Renal pelvis (tissue), 1 donor: ENCODE measurements at regions not wholly inside any gene's neighbourhood (a gene's known extent, or its start where the extent isn't known, plus 50 kb on each side); places are given as distances from the start of the nearest gene placed in this dataset.

Experiments used
- DNase-seq: peaks from one replicate; pipeline ENCODE4 v3.0.0-alpha.2; 2013

DNA sequence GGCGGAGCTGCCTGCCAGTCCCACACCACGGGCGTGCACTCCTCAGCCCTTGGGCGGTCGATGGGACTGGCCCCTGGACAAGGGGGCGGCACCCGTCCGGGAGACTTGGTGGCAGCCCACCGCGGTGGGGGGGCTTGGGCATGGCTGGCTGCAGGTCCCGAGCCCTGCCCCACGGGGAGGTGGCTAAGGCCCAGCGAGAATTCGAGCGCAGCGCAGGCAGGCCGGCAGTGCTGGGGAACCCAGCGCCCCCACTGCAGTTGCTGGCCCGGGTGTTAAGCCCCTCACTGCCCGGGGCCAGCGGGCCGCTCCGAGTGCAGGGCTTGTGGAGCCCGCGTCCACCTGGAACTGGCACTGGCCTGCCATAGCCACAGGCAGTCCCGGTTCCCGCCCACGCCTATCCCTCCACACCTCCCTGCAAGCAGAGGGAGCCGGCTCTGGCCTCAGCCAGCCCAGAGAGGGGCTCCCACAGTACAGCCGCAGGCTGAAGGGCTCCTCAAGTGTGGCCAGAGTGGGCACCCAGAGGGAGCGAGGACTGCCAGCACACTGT, 742.9 kb upstream of the DDX18 start:
- DNase-seq, result no peak

DNA sequence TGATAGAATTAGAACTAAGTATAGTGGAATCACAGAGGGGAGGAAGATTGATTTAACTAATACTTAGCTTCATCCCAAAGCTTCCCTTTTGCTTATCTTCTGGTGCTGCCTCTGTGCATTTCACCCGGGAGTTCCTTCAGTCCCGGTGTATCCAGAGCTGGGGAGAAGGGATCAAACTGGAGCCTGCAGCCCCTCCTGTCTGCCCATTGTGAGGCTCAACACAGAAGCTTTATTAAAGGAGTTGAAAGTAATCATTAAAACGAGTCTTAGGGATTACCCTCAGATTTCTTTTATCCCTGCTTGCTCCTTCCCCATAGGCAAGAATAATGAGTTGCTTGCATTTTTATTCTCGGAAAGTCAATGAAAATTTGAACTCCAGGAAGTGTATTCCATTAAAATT, 739.7 kb upstream of the DDX18 start:
- no peak for DNase-seq

DNA sequence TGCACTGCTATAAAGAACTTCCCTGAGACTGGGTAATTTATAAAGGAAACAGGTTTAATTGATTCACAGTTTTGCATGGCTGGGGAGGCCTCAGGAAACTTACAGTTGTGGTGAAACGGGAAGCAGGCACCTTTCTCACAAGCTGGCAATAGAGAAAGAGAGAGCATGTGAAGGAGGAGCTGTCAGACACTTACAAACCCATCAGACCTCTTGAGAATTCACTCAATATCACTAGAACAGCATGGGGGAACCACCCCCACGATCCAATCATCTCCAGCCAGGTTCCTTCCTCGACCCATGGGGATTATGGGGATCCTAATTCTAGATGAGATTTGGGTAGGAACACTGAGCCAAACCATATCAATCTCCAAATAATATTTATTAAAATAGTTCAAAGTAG, 729.2 kb upstream of the DDX18 start:
- no peak for DNase-seq

DNA sequence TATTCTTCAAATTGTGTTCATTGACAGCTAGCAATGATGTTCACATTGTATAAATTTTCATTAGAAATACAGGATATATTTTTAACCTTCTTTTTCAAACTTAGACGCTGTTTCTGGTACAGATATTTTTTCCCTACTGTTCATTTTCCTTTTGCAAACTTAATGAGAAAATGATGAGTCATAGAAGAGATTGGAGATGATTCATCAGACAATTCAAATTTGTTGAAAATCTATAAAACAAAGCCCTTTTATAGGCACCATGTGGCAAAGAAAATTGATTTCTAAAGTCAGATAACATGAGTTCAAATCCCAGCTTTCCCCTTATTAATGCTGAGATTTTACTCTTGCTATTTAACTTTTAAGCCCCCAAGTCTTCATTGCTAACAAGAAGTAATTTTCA, 728.8 kb upstream of the DDX18 start:
- no peak for DNase-seq

DNA sequence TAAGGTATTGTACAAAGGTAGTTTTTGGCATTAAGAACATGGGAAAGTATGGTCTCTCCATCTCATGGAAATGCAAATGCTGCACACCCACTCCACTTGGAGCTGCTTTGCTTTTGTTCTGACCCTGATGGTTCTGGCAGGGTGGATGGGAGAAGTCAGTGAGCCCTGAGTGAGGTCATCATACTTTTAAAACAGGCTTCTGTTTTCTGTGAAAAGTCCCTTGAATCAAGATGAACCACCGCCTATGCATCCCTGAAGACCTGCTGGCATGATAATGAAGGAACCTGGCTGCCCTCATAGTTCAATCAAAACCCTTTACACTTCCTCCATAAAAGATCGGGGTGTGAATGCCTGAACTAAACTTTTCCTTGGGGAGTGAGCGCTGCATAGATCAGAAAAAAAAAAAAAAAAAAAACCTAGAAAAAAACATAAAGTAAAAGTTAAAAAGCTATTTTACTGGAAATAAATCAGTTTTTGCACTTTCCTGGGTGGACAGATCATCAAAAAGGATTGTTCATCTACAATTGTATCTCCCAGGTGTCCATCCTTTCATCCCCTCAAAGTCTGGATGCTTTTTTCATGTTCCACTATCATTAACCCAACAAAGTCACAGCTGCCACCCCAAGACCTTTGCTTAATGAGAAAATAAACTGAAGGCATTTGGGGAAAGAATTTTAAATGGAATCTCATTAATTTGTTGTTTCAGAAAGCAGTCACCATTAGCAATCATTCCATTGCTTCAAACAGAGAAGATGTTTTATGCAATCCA, 728.1 kb upstream of the DDX18 start:
- DNase-seq, result no peak

DNA sequence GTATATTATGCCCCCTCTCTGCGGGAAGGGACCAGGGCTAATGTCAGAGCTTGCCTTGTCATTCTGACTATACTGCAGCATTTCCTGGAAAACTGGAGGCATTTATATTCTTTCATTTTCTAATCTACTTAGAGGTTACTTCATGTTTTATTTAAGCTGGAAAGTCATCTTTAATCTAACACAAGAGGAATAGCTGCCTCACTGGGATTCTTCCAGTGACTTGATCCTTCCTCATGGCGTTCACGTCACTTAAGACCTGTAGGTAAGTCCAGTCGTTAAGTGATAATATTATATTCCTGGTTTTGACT, 727.6 kb upstream of the DDX18 start:
- no peak for DNase-seq

DNA sequence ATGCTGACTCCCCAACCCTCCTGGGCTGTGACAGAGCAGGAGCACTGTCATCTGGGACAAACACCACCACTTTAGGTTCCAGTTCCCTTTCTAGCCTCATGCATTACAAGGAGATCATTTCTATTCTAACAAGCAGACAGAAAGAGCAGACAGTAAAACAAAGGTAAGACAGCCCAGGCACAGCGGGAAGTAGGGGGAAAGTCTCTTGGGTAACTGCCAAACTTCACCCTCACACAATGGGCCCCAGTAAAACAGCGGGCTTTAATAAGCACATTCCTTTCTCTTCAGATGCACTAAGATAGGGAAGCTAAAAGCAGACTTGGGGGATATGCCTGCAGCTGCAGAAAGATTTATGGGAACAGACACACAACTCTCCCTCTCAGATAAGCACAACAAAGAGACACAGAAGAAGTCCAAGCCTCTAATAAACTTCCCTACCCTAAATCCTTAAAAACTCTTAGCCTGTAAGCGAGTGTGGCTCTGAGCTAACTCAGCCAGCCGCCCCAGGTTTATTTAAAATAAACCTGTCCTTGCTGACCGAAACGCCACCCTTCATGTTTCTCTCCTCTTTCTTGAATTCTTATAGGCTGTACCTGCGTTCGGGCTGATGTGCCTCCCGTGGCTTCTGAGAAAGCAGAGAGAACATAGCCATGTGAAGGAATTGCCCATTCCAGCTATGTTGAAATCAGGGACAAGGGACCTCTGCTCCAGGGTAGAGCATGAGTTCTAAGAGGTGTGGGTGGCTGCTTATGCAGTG, 726.8 kb upstream of the DDX18 start:
- no peak for DNase-seq

DNA sequence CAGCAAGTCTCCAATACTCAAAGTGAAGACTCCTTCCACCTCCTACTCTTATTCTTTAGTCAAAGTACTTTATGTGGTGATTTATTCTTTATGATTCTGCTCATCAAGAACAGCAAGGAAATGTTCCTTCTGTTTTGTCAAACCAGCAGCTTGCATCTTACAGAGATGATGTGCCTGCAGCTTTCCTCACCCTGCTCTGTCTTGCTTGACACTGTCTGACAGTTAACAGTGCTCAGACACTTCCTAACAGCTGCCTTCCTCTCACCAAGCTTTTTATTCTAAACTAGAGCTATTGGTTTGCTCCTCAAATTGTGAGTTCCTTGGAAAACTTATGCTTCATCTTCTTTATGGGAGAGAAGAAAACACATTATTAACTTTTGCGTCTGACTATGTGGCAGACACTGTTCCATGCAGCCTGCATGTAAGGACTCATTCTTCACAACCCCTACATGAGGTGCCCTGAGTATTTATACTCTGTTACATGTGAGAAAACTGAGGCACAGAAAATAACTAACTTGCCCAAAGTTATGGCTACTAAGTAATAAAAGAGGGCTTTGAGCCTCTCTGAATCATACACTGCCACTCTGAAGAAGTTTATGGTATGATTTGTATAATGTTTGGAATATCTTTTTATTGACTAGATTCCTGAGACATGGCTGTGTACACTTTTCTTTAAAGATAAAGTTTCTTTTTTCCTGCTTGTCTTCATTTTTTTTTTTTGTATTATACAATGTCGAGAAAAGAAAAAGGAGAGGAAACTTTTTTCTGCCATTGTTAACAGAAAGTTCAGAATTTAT, 723.3 kb upstream of the DDX18 start:
- no peak for DNase-seq

DNA sequence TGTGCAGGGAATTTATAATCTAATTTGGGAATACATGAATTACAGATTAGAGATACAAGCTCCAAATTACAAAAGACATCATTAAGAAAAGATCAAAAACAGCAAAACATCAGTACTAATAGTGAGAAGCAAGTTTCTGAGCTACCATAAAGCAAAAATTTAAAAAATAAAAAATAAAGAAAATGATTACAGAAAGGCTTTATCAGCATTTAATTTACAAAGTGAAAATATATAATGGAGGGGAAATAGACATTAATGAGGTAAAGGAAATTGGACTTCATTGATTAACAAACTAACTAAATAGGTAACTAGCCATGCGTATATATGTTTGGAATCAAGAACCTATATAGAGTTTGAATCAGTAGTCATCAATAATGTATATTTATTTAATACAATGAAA, 712.9 kb upstream of the DDX18 start:
- no peak for DNase-seq

DNA sequence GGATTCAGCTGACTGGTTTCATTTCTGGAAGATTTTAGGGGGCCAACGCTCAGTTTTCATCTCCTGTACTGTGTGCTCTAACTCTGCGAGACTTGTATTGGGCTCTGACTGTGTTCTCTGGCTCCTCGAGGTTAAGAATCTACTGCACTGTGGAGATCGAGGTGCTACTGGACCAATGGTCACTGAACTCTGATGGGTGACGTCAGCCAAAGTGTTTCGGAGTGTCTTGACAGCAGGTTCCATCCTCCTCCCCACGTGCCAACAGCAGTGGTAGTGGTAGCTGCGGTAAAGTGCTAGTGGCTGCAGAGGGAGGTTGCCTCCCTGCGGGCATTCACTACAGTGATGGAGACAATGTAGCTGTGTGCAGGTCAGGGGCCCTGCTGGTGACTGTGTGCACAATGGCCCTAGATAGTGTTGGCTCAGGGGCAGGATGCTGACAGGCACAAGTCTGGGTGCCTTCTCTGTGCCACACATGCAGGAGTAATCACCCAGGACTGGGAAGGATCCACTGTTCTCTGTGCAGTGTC, 705.7 kb upstream of the DDX18 start:
- DNase-seq, result no peak

DNA sequence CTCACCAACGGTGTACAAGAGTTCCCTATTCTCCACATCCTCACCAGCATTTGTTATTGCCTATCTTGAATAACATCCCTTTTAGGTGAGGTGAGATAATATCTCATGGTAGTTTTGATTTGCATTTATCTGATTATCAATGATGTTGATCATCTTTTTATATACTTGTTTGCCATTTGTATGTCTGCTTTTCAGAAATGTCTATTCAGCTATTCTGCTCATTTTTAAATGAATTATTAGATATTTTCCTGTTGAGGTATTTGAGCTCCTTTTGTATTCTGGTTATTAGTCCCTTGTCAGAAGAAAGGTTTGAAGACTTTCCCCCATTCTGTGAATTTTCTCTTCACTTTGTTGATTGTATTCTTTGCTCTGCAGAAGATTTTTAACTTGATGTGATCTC, 695.5 kb upstream of the DDX18 start:
- DNase-seq, result no peak

DNA sequence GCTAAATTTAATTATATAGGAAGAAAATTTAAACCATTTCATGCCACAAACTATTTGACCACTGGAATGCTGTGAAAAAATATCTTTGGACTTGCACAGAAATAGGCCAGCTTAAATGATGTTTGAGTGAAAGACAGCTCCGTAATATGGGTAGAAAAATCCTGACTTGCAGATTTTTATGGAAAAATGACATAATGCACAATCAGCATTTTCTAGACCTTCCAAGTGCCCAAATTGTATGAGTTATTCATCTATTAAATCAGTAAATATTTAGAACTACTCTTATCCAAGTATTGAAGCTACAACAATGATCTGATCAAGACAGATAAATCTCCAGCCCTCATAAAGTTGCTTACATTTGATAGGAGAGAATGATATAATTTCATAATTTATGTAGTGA, 691.1 kb upstream of the DDX18 start:
- no peak for DNase-seq

DNA sequence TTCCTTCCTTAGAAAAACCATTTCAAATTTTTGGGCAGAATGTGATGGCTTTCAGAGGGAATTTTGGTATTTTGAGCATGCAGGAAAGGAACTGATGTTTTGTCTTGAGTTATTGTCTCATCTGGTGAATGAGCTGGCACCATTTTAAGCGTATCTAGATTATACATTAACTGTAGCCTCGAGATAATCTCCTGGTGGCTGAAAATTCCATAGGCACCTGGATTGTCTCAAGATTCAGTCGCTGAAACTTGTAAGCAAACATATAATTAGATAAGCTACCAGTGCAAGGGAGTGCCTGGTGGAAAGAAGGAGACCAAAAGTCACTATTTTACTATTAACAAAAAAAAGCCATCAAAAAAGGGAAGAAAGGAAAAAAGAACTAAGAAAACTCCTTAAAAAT, 687.8 kb upstream of the DDX18 start:
- DNase-seq, result no peak

DNA sequence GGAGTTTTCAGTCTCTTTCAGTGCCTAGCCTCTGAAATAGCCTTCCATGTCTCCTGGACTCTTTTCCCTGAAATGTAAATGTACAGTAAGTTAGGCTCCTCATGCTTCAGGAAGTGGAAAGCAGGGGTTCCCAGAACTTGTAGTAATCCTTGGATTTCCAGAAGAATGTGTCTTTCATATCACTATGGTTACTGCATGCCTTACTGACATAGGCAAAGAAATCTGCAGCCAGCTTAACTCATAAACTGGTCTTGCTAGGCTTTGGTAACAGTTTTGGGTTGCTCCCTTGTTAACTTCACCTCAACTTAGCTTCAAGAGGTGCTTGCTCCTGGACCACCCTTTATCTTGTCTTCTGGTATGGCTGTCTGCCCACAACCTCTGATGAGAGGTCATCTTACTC, 686.8 kb upstream of the DDX18 start:
- peak; percentile 10 for DNase-seq

DNA sequence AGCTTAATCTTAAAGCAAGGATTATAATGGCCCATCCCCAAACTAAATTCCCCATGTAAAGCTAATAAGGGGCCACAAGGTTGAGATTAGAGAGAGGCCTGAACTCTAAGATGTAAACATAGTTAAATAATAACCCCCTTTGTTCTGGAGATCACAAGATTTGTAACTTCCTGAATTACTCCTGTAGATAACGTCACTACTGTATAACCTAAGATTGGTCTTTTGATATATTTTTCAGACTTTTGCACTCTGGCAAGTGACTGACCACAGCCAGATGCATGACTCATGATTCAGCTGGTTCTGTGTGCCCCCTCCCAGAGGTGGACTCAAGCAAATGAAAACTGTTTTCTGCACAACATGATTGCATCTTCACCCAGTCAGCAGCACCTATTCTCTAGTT, 686.0 kb upstream of the DDX18 start:
- DNase-seq, result no peak

DNA sequence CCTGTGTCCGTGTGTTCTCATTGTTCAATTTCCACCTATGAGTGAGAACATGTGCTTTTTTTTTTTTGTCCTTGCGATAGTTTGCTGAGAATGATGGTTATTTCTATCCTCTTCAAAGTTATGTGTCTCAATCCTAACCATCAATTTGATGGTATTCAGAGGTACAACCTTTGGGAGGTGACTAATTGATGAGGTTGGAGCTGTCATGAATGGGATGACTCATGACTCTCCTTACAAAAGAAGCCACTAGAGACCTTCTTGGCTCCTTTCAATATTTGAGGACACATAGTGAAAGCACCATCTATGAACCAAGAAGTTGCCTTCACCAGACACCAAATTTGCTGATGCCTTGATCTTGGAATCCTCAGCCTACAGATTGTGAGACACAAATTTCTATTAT, 677.1 kb upstream of the DDX18 start:
- DNase-seq, result no peak

DNA sequence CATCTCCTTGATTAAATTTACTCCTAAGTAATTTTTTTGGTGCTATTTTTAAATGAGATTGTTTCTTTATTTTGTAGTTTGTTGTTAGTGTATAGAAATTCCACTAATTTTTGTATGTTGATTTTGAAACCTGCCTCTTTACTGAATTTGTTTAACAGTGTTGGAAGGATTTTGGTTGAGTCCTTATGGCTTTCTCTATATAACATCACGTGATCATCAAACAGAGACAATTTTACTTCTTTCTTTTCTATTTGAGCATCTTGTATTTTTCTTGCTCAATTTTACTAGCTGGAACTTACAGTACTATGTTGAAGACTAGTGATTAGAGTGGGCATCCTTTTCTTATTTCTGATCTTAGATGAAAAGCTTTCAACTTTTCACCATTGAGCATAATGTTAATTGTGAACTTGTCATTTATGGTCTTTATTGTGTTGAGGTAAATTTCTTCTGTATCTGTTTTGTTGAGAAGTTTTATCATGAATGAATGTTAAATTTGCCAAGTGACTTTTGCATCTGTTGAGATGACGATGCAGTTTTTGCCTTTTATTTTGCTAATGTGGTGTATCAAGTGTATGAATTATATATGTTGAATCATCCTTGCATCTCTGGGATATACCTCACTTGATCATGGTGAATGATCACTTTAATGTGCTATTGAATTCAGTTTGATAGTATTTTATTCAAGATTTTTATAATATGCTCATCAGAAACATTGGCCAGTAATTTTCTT, 645.3 kb upstream of the DDX18 start:
- no peak for DNase-seq

DNA sequence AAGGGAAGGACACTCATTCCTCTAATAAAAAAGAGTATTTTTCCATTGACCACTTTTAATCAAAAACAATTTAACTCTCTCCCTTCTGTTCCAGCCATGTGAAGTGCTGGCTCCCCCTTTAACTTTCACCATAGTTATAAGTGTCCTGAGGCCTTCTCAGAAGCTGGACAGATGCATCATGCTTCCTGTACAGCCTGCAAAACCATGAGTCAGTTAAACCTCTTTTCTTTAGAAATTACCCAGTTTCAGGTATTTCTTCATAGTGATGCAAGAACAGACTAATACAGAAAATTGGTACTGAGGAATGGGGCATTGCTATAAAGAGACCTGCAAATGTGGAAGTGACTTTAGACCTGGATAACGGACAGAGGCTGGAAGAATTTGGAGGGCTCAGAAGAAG, 643.6 kb upstream of the DDX18 start:
- no peak for DNase-seq

DNA sequence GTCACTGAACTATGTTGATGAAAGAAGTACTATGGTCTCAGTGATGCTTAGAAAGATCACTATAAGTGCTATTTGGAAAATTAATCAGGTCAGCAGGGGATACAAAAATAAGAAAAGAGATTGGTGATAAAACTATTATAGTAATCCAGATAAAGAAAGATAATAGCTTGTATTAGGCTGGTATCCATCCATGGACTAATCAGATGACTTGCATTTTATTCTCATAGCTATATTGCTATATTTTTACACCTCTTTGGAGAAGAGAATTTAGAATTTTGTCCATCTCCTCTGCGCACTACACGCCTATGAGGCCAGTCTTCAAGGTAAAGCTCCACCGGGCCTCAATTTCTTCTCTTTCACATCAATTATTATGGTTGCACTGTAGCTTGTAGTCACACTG, 635.1 kb upstream of the DDX18 start:
- DNase-seq, result no peak

DNA sequence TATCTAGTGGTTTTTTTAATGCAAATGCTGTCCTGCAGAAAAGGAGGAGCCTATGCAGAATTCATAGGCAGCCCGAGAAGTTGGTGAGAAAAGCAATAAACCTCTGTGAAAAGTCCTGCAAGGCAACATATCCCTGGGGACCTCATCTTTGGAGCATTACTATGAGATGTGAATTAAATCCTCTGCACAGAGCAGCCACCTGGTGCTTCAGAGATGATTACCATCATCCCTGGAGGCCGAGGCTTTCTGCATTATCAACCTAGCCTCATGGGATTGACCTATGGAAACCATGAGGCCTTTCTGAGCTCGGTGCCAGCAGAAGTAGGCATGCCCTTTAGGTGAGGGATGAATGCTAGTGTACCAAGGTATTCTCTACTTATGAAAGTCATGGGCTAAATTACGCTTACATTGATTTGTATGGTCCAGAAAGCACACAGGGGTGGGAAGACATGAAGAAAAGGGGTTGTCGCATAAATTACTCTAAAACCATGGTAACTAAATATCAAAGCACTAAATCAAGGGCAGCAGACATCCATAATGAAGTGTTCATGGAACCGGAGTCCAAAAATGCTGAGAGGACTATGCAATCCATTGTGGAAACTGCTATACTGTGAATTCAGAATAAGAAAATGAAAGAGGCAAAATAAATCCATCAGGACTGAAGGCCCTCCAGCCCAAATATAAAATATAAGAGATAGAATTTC, 623.5 kb upstream of the DDX18 start:
- DNase-seq, result no peak

DNA sequence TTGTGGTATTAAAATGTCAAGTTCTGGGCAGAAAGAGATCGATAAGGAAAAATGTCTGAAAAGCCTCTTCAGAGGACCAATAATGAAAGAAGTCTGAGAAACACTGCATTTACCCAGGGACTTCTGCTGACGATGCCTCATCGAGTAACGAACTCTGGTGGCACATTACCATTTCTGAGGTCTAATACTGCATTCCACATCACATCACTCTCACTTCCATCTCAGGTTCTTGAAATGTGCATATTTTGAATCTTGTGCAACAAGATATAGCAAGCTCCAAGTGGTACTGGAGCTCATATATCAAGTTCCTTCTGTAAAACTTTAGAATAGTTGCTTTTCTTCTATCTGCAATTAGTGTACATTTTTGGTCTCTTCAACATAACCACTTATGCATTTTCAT, 619.1 kb upstream of the DDX18 start:
- DNase-seq, result no peak
